Upper lobe of right lung (tissue), 1 donor: ENCODE measurements at regions not wholly inside any gene's neighbourhood (a gene's known extent, or its start where the extent isn't known, plus 50 kb on each side); places are given as distances from the start of the nearest gene placed in this dataset.

Source experiments
- ATAC-seq: fragments of 200-7000 bp; cut with Tn5 transposase; one replicate; pipeline ENCODE4 v1.9.1; 2020; ENCODE audit warnings: mild to moderate bottlenecking, moderate library complexity
- DNase-seq: peaks from one replicate; pipeline ENCODE4 v3.0.0-alpha.2; 2020
- H3K27ac ChIP-seq: fragments of 200-600 bp; one replicate; pipeline ENCODE4 v1.8.0; 2022
- H3K27me3 ChIP-seq: fragments of 200-600 bp; one replicate; pipeline ENCODE4 v1.8.0; 2022; ENCODE audit warnings: mild to moderate bottlenecking
- H3K36me3 ChIP-seq: fragments of 200-600 bp; one replicate; pipeline ENCODE4 v1.8.0; 2022
- H3K4me1 ChIP-seq: fragments of 200-600 bp; one replicate; pipeline ENCODE4 v1.8.0; 2022
- H3K4me3 ChIP-seq: fragments of 200-600 bp; one replicate; pipeline ENCODE4 v1.8.0; 2022; ENCODE audit warnings: mild to moderate bottlenecking
- H3K9me3 ChIP-seq: fragments of 200-600 bp; one replicate; pipeline ENCODE4 v1.8.0; 2022
- CTCF ChIP-seq: fragments of 200-600 bp; IDR thresholded peaks from one replicate; pipeline ENCODE4 v1.8.0; 2022; ENCODE audit warnings: antibody characterized with exemption
- intact Hi-C: fragments of 100-400 bp; cut with DNase I; formaldehyde crosslinking; loops from one replicate; pipeline ENCODE4 v1.11.0; 2022
- donor health status: DM: no; HTN: yes; CAD: no; lungs with severe emphysema.

GRCh38 chr14:65268594-65268993 lies 143.9 kb upstream of the FUT8 start:
- TF ChIP-seq CTCF = no peak
- intact Hi-C loops = no loop called here
- DNase-seq (no peak), ATAC-seq (no peak)
- Histone ChIP-seq H3K4me3 (no peak overlapping the region), H3K27me3 (no peaks in the 10 kb centered on the region), H3K4me1 (no peaks in the 10 kb centered on the region), H3K36me3 (no peaks in the 10 kb centered on the region), H3K27ac (no peak overlapping the region), H3K9me3 (no peaks in the 10 kb centered on the region)

- intact Hi-C loops = no loop called here
- Histone ChIP-seq H3K27ac (no peak overlapping the region), H3K27me3 (no peaks in the 10 kb centered on the region), H3K4me1 (no peaks in the 10 kb centered on the region), H3K9me3 (no peaks in the 10 kb centered on the region), H3K4me3 (no peak overlapping the region), H3K36me3 (no peaks in the 10 kb centered on the region)
- DNase-seq (no peak), ATAC-seq (no peak)
- TF ChIP-seq CTCF = no peak
Measured at GRCh38 chr14:65269732-65270131, 142.8 kb upstream of the FUT8 start.

- no peak for DNase-seq
- Histone ChIP-seq H3K27ac (no peak overlapping the region), H3K4me3 (no peak overlapping the region), H3K9me3 (no peaks in the 10 kb centered on the region), H3K27me3 (no peaks in the 10 kb centered on the region), H3K4me1 (peaks cover 4% of the 10 kb centered on the region), H3K36me3 (no peaks in the 10 kb centered on the region)
- no peak for ATAC-seq
- no peak for TF ChIP-seq CTCF
- intact Hi-C loops = no loop called here
Measured at GRCh38 chr14:65277027-65277426, 135.5 kb upstream of the FUT8 start.

- Histone ChIP-seq H3K4me3 (no peak overlapping the region), H3K36me3 (no peaks in the 10 kb centered on the region), H3K27ac (no peak overlapping the region), H3K27me3 (no peaks in the 10 kb centered on the region), H3K9me3 (no peaks in the 10 kb centered on the region), H3K4me1 (peaks cover 11% of the 10 kb centered on the region)
- TF ChIP-seq CTCF = no peak
- ATAC-seq (no peak), DNase-seq (no peak)
- intact Hi-C loops = no loop called here
Measured at GRCh38 chr14:65277580-65278270, 134.8 kb upstream of the FUT8 start.

GRCh38 chr14:65278589-65278988 lies 133.9 kb upstream of the FUT8 start:
- Histone ChIP-seq H3K36me3 (no peaks in the 10 kb centered on the region), H3K9me3 (no peaks in the 10 kb centered on the region), H3K4me3 (no peak overlapping the region), H3K27ac (no peak overlapping the region), H3K27me3 (no peaks in the 10 kb centered on the region), H3K4me1 (peaks cover 14% of the 10 kb centered on the region)
- no peak for TF ChIP-seq CTCF
- DNase-seq (no peak), ATAC-seq (no peak)
- intact Hi-C loops = no loop called here

- intact Hi-C loops = no loop called here
- no peak for ATAC-seq
- H3K9me3 ChIP-seq = no peaks in the 10 kb centered on the region
Measured at GRCh38 chr14:65279510-65279909, 133.0 kb upstream of the FUT8 start.

More at GRCh38 chr14:65279510-65279909, 133.0 kb upstream of the FUT8 start:
- Histone ChIP-seq H3K36me3 (no peaks in the 10 kb centered on the region), H3K4me3 (no peak overlapping the region), H3K27ac (no peak overlapping the region), H3K27me3 (no peaks in the 10 kb centered on the region), H3K4me1 (peaks cover 14% of the 10 kb centered on the region)
- TF ChIP-seq CTCF = no peak
- DNase-seq = no peak
